ENCODE measurements at regions not wholly inside any gene's neighbourhood (a gene's known extent, or its start where the extent isn't known, plus 50 kb on each side); places are given as distances from the start of the nearest gene placed in this dataset.

GRCh38 chr5:124550731-124551130 is 195.7 kb downstream of the ZNF608 start:
- TF ChIP-seq CTCF (conservative IDR thresholded peaks at IDR 0.05) = no peak
- Mint-ChIP-seq H3K9me3 (no peaks in the 10 kb centered on the region; a peak in 2 of 5 replicates), H3K36me3 (ENCODE audit: insufficient read depth in 1 of 3, low read depth in 3 of 3) (no peaks in the 10 kb centered on the region), H3K4me3 (no peak overlapping the region), H3K4me1 (peaks cover 41 to 52% of the 10 kb centered on the region in 2 experiments), H3K27ac (no peak overlapping the region; a peak in 1 of 7 replicates), H3K27me3 (ENCODE audit: low read depth) (no peaks in the 10 kb centered on the region; the same call in 1 of the 2 replicates)
- no peak for DNase-seq
- no peak overlapping the region for H3T11ph ChIP-seq (ENCODE audit: low read length)
- H3K27me3 ChIP-seq (ENCODE audit: insufficient read depth, low read length) = no peaks in the 10 kb centered on the region; the same call in 1 of the 2 replicates
- H3K23me2 ChIP-seq (ENCODE audit: insufficient read length, low read depth, low read length, poor library complexity, severe bottlenecking) = no peaks in the 10 kb centered on the region
- no peak overlapping the region for H2BK12ac ChIP-seq (ENCODE audit: insufficient read length, low read depth, low read length)
- H3K4me1 ChIP-seq (ENCODE audit: insufficient read depth, low read length) = peaks cover 6% of the 10 kb centered on the region
- no peaks in the 10 kb centered on the region for H3K79me1 ChIP-seq (ENCODE audit: insufficient read depth, low read depth, low read length, poor library complexity, severe bottlenecking)
- no peak overlapping the region for H4K91ac ChIP-seq (ENCODE audit: insufficient read length, low read depth, low read length)
- no peak overlapping the region for H2AFZ ChIP-seq (ENCODE audit: low read length)
- H3K4ac ChIP-seq (ENCODE audit: low read depth, low read length) = no peak overlapping the region
- no peak overlapping the region for H4K8ac ChIP-seq (replicated peaks; ENCODE audit: insufficient read length, low read depth, low read length)
- H2BK20ac ChIP-seq (ENCODE audit: low read depth, low read length, poor library complexity, severe bottlenecking) = no peak overlapping the region
- no CpG with 5 or more reads among the region's 3 CpGs for WGBS (ENCODE audit: extremely low coverage, insufficient read length, low lambda C conversion rate)
- no peak overlapping the region for H4K5ac ChIP-seq (ENCODE audit: insufficient read length, low read depth, low read length)
- no peaks in the 10 kb centered on the region for H4K20me1 ChIP-seq (ENCODE audit: control insufficient read depth, insufficient read depth, insufficient read length)
- no peak overlapping the region for H3K18ac ChIP-seq (ENCODE audit: insufficient read length, low read depth, low read length)
- no peaks in the 10 kb centered on the region for H3K79me2 ChIP-seq (ENCODE audit: insufficient read depth, low read length)
- no peak overlapping the region for H2BK15ac ChIP-seq (ENCODE audit: low read depth, low read length)
- no peak overlapping the region for H2BK120ac ChIP-seq (ENCODE audit: low read depth, low read length, poor library complexity, severe bottlenecking)
- no peak overlapping the region for H3K56ac ChIP-seq (ENCODE audit: insufficient read length, low read depth, low read length)
- no peak overlapping the region for H2BK5ac ChIP-seq (ENCODE audit: insufficient read length, low read length)
- H3K14ac ChIP-seq (ENCODE audit: insufficient read depth, low read length) = no peak overlapping the region
- H3K4me2 ChIP-seq (ENCODE audit: insufficient read depth, insufficient read length, low read length) = no peak overlapping the region
- H3K23ac ChIP-seq (ENCODE audit: insufficient read length, low read depth, low read length) = no peak overlapping the region
- no peak overlapping the region for H2AK5ac ChIP-seq (ENCODE audit: insufficient read length, low read length)
- no peak overlapping the region for H3K27ac ChIP-seq (ENCODE audit: insufficient read length, low read depth, low read length)
- no peaks in the 10 kb centered on the region for H3K9me3 ChIP-seq (ENCODE audit: control insufficient read depth, low read depth, low read length)
- no peak overlapping the region for H3K9ac ChIP-seq (ENCODE audit: extremely low read depth, insufficient read length, low read length)
